K562 (cell line): ENCODE measurements at regions not wholly inside any gene's neighbourhood (a gene's known extent, or its start where the extent isn't known, plus 50 kb on each side); places are given as distances from the start of the nearest gene placed in this dataset.

Source experiments
- ATAC-seq: fragments of 200-7000 bp; cut with Tn5 transposase; 3 replicates; pipeline ENCODE4 v1.9.1; 2020; ENCODE audit warnings: moderate library complexity
- BruUV-seq: library from RNA; stranded (reverse); fragments of 400-500 nt; replicated peaks from 2 replicates; lab custom pipeline; 2021; lab: Mats Ljungman, UMichigan
- CTCF ChIA-PET: fragments of 300-600 bp; formaldehyde crosslinking; extraction: SDS; loops from one replicate; lab custom pipeline; 2021; ENCODE audit warnings: low intra/inter-chr PET ratio; lab: Yijun Ruan, JAX
- POLR2A ChIA-PET: fragments of 300-600, 350-650 bp; sonication (Branson Sonifier 250); formaldehyde crosslinking; extraction: SDS; loops from one replicate; lab custom pipeline; 2021; ENCODE audit warnings: antibody characterized with exemption, inconsistent platforms; lab: Yijun Ruan, JAX
- DNase-seq, 4 experiments: peaks; one replicate each; pipeline versions ENCODE4 v3.0.0 to v3.0.0-alpha.2; 2011 to 2018; ENCODE audit warnings: low spot score in 3 of 4, mixed read lengths in 3 of 4; ENCODE audit errors: extremely low read depth in 1 of 4
- FAIRE-seq: peaks from 2 replicates; lab custom pipeline; 2011; peaks lifted over from hg19 to GRCh38; lab: Jason Lieb, UNC
- H2AFZ ChIP-seq: 2 replicates; pipeline ENCODE4 v1.6.0; 2011; ENCODE audit warnings: low read depth, low read length, control low read depth, inconsistent platforms
- H3K27ac ChIP-seq: fragments of 200-600 bp; 3 replicates; pipeline ENCODE4 v1.8.0; 2011; ENCODE audit warnings: low read depth, mild to moderate bottlenecking, control low read depth, inconsistent platforms, low read length, moderate library complexity, mixed read lengths; ENCODE audit errors: extremely low read depth
- H3K27me3 ChIP-seq, 2 experiments: fragments of 300-600 bp in 1 of 2; 2 replicates in 1 of 2; 3 replicates in 1 of 2; pipeline versions ENCODE4 v1.6.0 to v1.8.0; 2011; ENCODE audit warnings: inconsistent platforms in 2 of 2, low read length in 2 of 2, mild to moderate bottlenecking in 1 of 2, mixed read lengths in 1 of 2, moderate library complexity in 1 of 2; ENCODE audit not compliant: control insufficient read depth in 2 of 2, insufficient read depth in 2 of 2
- H3K36me3 ChIP-seq: fragments of 300-600 bp; 3 replicates; pipeline ENCODE4 v1.8.0; 2011; ENCODE audit warnings: mild to moderate bottlenecking, low read length, inconsistent platforms; ENCODE audit not compliant: control insufficient read depth, insufficient read depth
- H3K4me1 ChIP-seq, 2 experiments: fragments of 200-600 bp in 1 of 2; replicated peaks in 1 of 2; 2 replicates in 1 of 2; 3 replicates in 1 of 2; pipeline versions ENCODE4 v1.5.1 to v1.8.0; 2011; ENCODE audit warnings: inconsistent platforms in 2 of 2, low read length in 2 of 2, mild to moderate bottlenecking in 1 of 2, mixed read lengths in 1 of 2, moderate library complexity in 1 of 2; ENCODE audit not compliant: control insufficient read depth in 2 of 2, insufficient read depth in 2 of 2
- H3K4me2 ChIP-seq: 2 replicates; pipeline ENCODE4 v1.6.1; 2011; ENCODE audit warnings: low read length, control low read depth, inconsistent platforms, mixed read lengths; ENCODE audit not compliant: insufficient read depth
- H3K4me3 ChIP-seq: fragments of 200-600 bp; sonication (generic), shearing (Covaris generic); 2 replicates; pipeline ENCODE4 v1.5.1; 2016; ENCODE audit warnings: control low read depth, inconsistent platforms
- H3K79me2 ChIP-seq: fragments of 200-600 bp; 3 replicates; pipeline ENCODE4 v1.8.0; 2011; ENCODE audit warnings: low read length, inconsistent platforms; ENCODE audit not compliant: control insufficient read depth, insufficient read depth
- H3K9ac ChIP-seq, 2 experiments: 2 replicates each; pipeline versions ENCODE4 v1.6.0 to v1.6.1; 2011; ENCODE audit warnings: low read depth in 2 of 2, low read length in 2 of 2, control low read depth in 1 of 2, inconsistent platforms in 1 of 2, mild to moderate bottlenecking in 1 of 2, mixed read lengths in 1 of 2; ENCODE audit not compliant: insufficient read depth in 1 of 2
- H3K9me1 ChIP-seq: one replicate; pipeline ENCODE4 v1.6.0; 2011; ENCODE audit warnings: inconsistent platforms, mild to moderate bottlenecking, low read length, moderate library complexity; ENCODE audit not compliant: control insufficient read depth, insufficient read depth
- H3K9me3 ChIP-seq: replicated peaks from 2 replicates; pipeline ENCODE4 v1.5.1; 2011; ENCODE audit warnings: low read depth, low read length, inconsistent platforms; ENCODE audit not compliant: control insufficient read depth, insufficient read depth
- H4K20me1 ChIP-seq: replicated peaks from 2 replicates; pipeline ENCODE4 v1.6.1; 2011; ENCODE audit warnings: low read length, inconsistent platforms, mixed read lengths; ENCODE audit not compliant: control insufficient read depth, insufficient read depth
- CBX2 ChIP-seq: fragments of 200-600 bp; sonication (generic); IDR thresholded peaks from one replicate; pipeline ENCODE4 v1.6.1; 2012; ENCODE audit warnings: mild to moderate bottlenecking, low read length, inconsistent platforms; ENCODE audit not compliant: insufficient read depth, poor library complexity, severe bottlenecking
- CREB3 ChIP-seq: fragments of 450-650 bp; conservative IDR thresholded peaks from 2 replicates; pipeline ENCODE4 v1.6.1; 2016; ENCODE audit warnings: missing genetic modification characterization, low read depth, mild to moderate bottlenecking, missing compliant biosample characterization, moderate library complexity
- DEAF1 ChIP-seq: fragments of 450-650 bp; formaldehyde crosslinking; IDR thresholded peaks from 2 replicates; pipeline ENCODE4 v1.4.0; 2020; ENCODE audit warnings: mild to moderate bottlenecking, moderate library complexity
- ELK1 ChIP-seq: sonication (generic); formaldehyde crosslinking; IDR thresholded peaks from 2 replicates; pipeline ENCODE4 v1.8.1; 2022; ENCODE audit warnings: missing genetic modification reagents
- MEF2A ChIP-seq: IDR thresholded peaks from 2 replicates; pipeline ENCODE4 v1.6.1; 2011; ENCODE audit warnings: low read depth, mild to moderate bottlenecking, low read length, moderate library complexity; ENCODE audit not compliant: control insufficient read depth
- MTA2 ChIP-seq: fragments of 450-650 bp; IDR thresholded peaks from 2 replicates; pipeline ENCODE4 v1.6.1; 2016; ENCODE audit warnings: low read depth
- NR2F6 ChIP-seq: fragments of 450-650 bp; formaldehyde crosslinking; IDR thresholded peaks from 2 replicates; pipeline ENCODE4 v1.4.0; 2020; ENCODE audit warnings: mild to moderate bottlenecking
- NRF1 ChIP-seq, 2 experiments: fragments of 450-650 bp; IDR thresholded peaks in 1 of 2; conservative IDR thresholded peaks in 1 of 2; 2 replicates each; pipeline ENCODE4 v1.6.1; 2014; ENCODE audit warnings: mild to moderate bottlenecking in 2 of 2
- POLR3A ChIP-seq: IDR thresholded peaks from 2 replicates; pipeline ENCODE4 v1.6.1; 2011; ENCODE audit warnings: borderline replicate concordance, mild to moderate bottlenecking, moderate library complexity; ENCODE audit not compliant: insufficient read length, insufficient read depth; ENCODE audit errors: extremely low read depth
- YBX1 ChIP-seq: fragments of 450-650 bp; IDR thresholded peaks from 2 replicates; pipeline ENCODE4 v1.7.1; 2016; ENCODE audit warnings: mild to moderate bottlenecking
- ZNF217 ChIP-seq: sonication (generic); formaldehyde crosslinking; IDR thresholded peaks from 2 replicates; pipeline ENCODE4 v1.8.0; 2022; ENCODE audit warnings: mild to moderate bottlenecking, missing genetic modification reagents
- WGBS: fragments of 100-300 bp; shearing (Covaris generic); methylation state at CpG from one replicate; pipeline ENCODE4 v1.1.6; 2016; ENCODE audit warnings: low coverage, mixed read lengths; ENCODE audit not compliant: insufficient coverage; ENCODE audit errors: missing lambda C conversion rate; 5-methylcytosine and 5-hydroxymethylcytosine counted together
- in situ Hi-C: fragments of 300-500 bp; cut with MboI; formaldehyde crosslinking; loops from 4 replicates; pipeline ENCODE4 v1.15.0; 2018; ENCODE audit warnings: inconsistent platforms, mixed read lengths
- intact Hi-C: fragments of 100-400 bp; cut with micrococcal nuclease; formaldehyde crosslinking; loops from 2 replicates; pipeline ENCODE4 v1.14.2; 2022

GRCh38 chr16:86893506-86893905, 315.2 kb downstream of the FOXL1 start (continued):
- TF ChIP-seq POLR3A: no peak
- TF ChIP-seq NR2F6 (CRISPR knock-in tag): no peak
- TF ChIP-seq DEAF1 (CRISPR knock-in tag): no peak
- no peak for TF ChIP-seq MEF2A
- no peak for TF ChIP-seq MTA2
- no peak for TF ChIP-seq ZNF217 (CRISPR knock-in tag)
- no peak for TF ChIP-seq CBX2
- no peak for TF ChIP-seq ELK1 (CRISPR knock-in tag)

- H3K9me3 ChIP-seq: no peaks in the 10 kb centered on the region
- no TSS peak for BruUV-seq
- ChIA-PET POLR2A (no interaction called here), CTCF (interaction anchor here (0.6 kb wide), 1 partner anchor 103 kb away, joined by 4 read pairs; no protein-coding TSS in a partner anchor)
- 14% methylated on average over 23 of the region's 24 CpGs for WGBS
- H2AFZ ChIP-seq: no peak overlapping the region
- no peaks in the 10 kb centered on the region; the same call in none of the 2 replicates for H4K20me1 ChIP-seq
- no peak overlapping the region for H3K4me2 ChIP-seq
- H3K9ac ChIP-seq: no peak overlapping the region; a peak in 1 of 4 replicates
- H3K36me3 ChIP-seq: no peaks in the 10 kb centered on the region
- in situ Hi-C loops (no loop called here), intact Hi-C loops (no loop called here)
- no peak overlapping the region for H3K4me3 ChIP-seq
- no peaks in the 10 kb centered on the region for H3K79me2 ChIP-seq
- FAIRE-seq (no peak), ATAC-seq (no peak), DNase-seq (no peak)
- H3K27me3 ChIP-seq: peaks cover 38 to 74% of the 10 kb centered on the region in 2 experiments
- TF ChIP-seq CREB3 (tag): no peak
- peak; percentile 27 to 29; a peak in 2 of 4 replicates for TF ChIP-seq NRF1 (conservative IDR thresholded peaks at IDR 0.05 in 1 of 2, IDR thresholded peaks at IDR 0.05 in 1 of 2)
- no peak for TF ChIP-seq YBX1
- no peaks in the 10 kb centered on the region for H3K9me1 ChIP-seq
- H3K27ac ChIP-seq: no peak overlapping the region
- H3K4me1 ChIP-seq: no peaks in the 10 kb centered on the region
Measured at GRCh38 chr16:86894029-86894567, 315.7 kb downstream of the FOXL1 start.
